ENCODE measurements at regions not wholly inside any gene's neighbourhood (a gene's known extent, or its start where the extent isn't known, plus 50 kb on each side); places are given as distances from the start of the nearest gene placed in this dataset.

GRCh38 chr2:59693231-59693959 lies 860.1 kb downstream of the BCL11A start:
- intact Hi-C loops (cut with micrococcal nuclease; ENCODE audit: unreplicated experiment), result no loop called here
- no peak for DNase-seq
- Mint-ChIP-seq H3K9me3 (ENCODE audit: low read depth, unreplicated experiment) (peaks cover 8% of the 10 kb centered on the region), H3K36me3 (ENCODE audit: insufficient read depth, unreplicated experiment) (no peaks in the 10 kb centered on the region), H3K4me3 (ENCODE audit: low read depth, unreplicated experiment) (no peak overlapping the region), H3K27me3 (ENCODE audit: unreplicated experiment) (no peaks in the 10 kb centered on the region), H3K27ac (ENCODE audit: unreplicated experiment) (no peak overlapping the region), H3K4me1 (ENCODE audit: low read depth, unreplicated experiment) (peaks cover 20% of the 10 kb centered on the region)
- CTCF ChIA-PET, result no interaction called here
- no TSS peak for BruUV-seq (replicated peaks)
- no peak for TF ChIP-seq CTCF (IDR thresholded peaks at IDR 0.05; ENCODE audit: unreplicated experiment)

GRCh38 chr2:59691518-59692190 lies 861.8 kb downstream of the BCL11A start:
- Mint-ChIP-seq H3K27ac (ENCODE audit: unreplicated experiment) (peak overlapping the region; percentile 9), H3K4me1 (ENCODE audit: low read depth, unreplicated experiment) (peaks cover 24% of the 10 kb centered on the region), H3K9me3 (ENCODE audit: low read depth, unreplicated experiment) (peaks cover 11% of the 10 kb centered on the region), H3K4me3 (ENCODE audit: low read depth, unreplicated experiment) (no peak overlapping the region), H3K27me3 (ENCODE audit: unreplicated experiment) (no peaks in the 10 kb centered on the region), H3K36me3 (ENCODE audit: insufficient read depth, unreplicated experiment) (no peaks in the 10 kb centered on the region)
- CTCF ChIA-PET, result no interaction called here
- no TSS peak for BruUV-seq (replicated peaks)
- intact Hi-C loops (cut with micrococcal nuclease; ENCODE audit: unreplicated experiment), result loop anchor here (1.0 kb wide), 1 partner anchor 7 kb away; no protein-coding TSS in a partner anchor
- peak; percentile 52 for DNase-seq
- TF ChIP-seq CTCF (IDR thresholded peaks at IDR 0.05; ENCODE audit: unreplicated experiment), result no peak

- Mint-ChIP-seq H3K27me3 (ENCODE audit: unreplicated experiment) (no peaks in the 10 kb centered on the region), H3K4me3 (ENCODE audit: low read depth, unreplicated experiment) (no peak overlapping the region), H3K27ac (ENCODE audit: unreplicated experiment) (peak overlapping the region; percentile 9), H3K9me3 (ENCODE audit: low read depth, unreplicated experiment) (peaks cover 12% of the 10 kb centered on the region), H3K36me3 (ENCODE audit: insufficient read depth, unreplicated experiment) (no peaks in the 10 kb centered on the region), H3K4me1 (ENCODE audit: low read depth, unreplicated experiment) (peaks cover 32% of the 10 kb centered on the region)
- CTCF ChIA-PET, result no interaction called here
- DNase-seq, result no peak
- TF ChIP-seq CTCF (IDR thresholded peaks at IDR 0.05; ENCODE audit: unreplicated experiment), result no peak
- intact Hi-C loops (cut with micrococcal nuclease; ENCODE audit: unreplicated experiment), result no loop called here
- BruUV-seq (replicated peaks), result no TSS peak
Measured at GRCh38 chr2:59690849-59691248, 862.6 kb downstream of the BCL11A start.

GRCh38 chr2:59684771-59685166 lies 868.7 kb downstream of the BCL11A start:
- intact Hi-C loops (cut with micrococcal nuclease; ENCODE audit: unreplicated experiment), result loop anchor here (1.0 to 10.0 kb wide), 2 partner anchors 8 to 870 kb away; partner anchors contain the start of gene BCL11A
- H3K36me3 Mint-ChIP-seq (ENCODE audit: insufficient read depth, unreplicated experiment), result peaks cover 10% of the 10 kb centered on the region
- peak overlapping the region; percentile 70 for H3K27ac Mint-ChIP-seq (ENCODE audit: unreplicated experiment)
- BruUV-seq (replicated peaks), result no TSS peak
- H3K27me3 Mint-ChIP-seq (ENCODE audit: unreplicated experiment), result no peaks in the 10 kb centered on the region
- no peak for DNase-seq
- TF ChIP-seq CTCF (IDR thresholded peaks at IDR 0.05; ENCODE audit: unreplicated experiment), result no peak
- H3K4me3 Mint-ChIP-seq (ENCODE audit: low read depth, unreplicated experiment), result peak overlapping the region; percentile 3
- peaks cover 4% of the 10 kb centered on the region for H3K9me3 Mint-ChIP-seq (ENCODE audit: low read depth, unreplicated experiment)
- CTCF ChIA-PET, result no interaction called here
- H3K4me1 Mint-ChIP-seq (ENCODE audit: low read depth, unreplicated experiment), result peaks cover 33% of the 10 kb centered on the region

All from Calu3 (cell line).